ENCODE measurements at regions not wholly inside any gene's neighbourhood (a gene's known extent, or its start where the extent isn't known, plus 50 kb on each side); places are given as distances from the start of the nearest gene placed in this dataset.

- H3K36me3 ChIP-seq (replicated peaks in 1 of 2; ENCODE audit: control insufficient read depth in 2 of 2, insufficient read depth in 2 of 2, low read length in 2 of 2) = no peaks in the 10 kb centered on the region
- no peaks in the 10 kb centered on the region for H3K9me3 ChIP-seq (replicated peaks in 1 of 2; ENCODE audit: control insufficient read depth in 2 of 2, insufficient read depth in 1 of 2, low read depth in 1 of 2, low read length in 2 of 2)
- peak overlapping the region; percentile 93 for H3K18ac ChIP-seq (ENCODE audit: low read length)
- no peak overlapping the region for H3K4me2 ChIP-seq (ENCODE audit: insufficient read depth, low read length, poor library complexity, severe bottlenecking)
- H2BK5ac ChIP-seq (ENCODE audit: low read length) = peak overlapping the region; percentile 40
- H2AK5ac ChIP-seq (ENCODE audit: low read depth, low read length) = peak overlapping the region; percentile 72
- no peak overlapping the region for H3K4ac ChIP-seq (ENCODE audit: low read length)
- no peak overlapping the region for H4K8ac ChIP-seq (ENCODE audit: low read depth, low read length)
- no CpG with 5 or more reads among the region's 12 CpGs for WGBS, 2 donors (ENCODE audit: extremely low coverage in 2 of 2, insufficient read length in 2 of 2, insufficient replicate concordance in 1 of 2)
- no peak for DNase-seq (ENCODE audit: low spot score)
- H3K9ac ChIP-seq (ENCODE audit: low read depth, low read length, poor library complexity) = no peak overlapping the region
- H3K27me3 ChIP-seq (ENCODE audit: control insufficient read depth in 3 of 3, insufficient read depth in 3 of 3, low read depth in 1 of 3, low read length in 3 of 3) = peaks cover 0 to 7% (median 0%) of the 10 kb centered on the region in 3 experiments
- H2AFZ ChIP-seq (ENCODE audit: low read length) = no peak overlapping the region
- no peak overlapping the region for H4K91ac ChIP-seq (ENCODE audit: low read depth, low read length, poor library complexity)
- H2BK120ac ChIP-seq (ENCODE audit: low read depth, low read length) = no peak overlapping the region
- no peak overlapping the region for H3K27ac ChIP-seq (replicated peaks; ENCODE audit: low read length)
- H3K4me3 ChIP-seq (ENCODE audit: low read length in 2 of 2) = no peak overlapping the region
- H3K79me1 ChIP-seq (ENCODE audit: low read depth, low read length) = no peaks in the 10 kb centered on the region
- H2BK15ac ChIP-seq (ENCODE audit: low read length) = peak overlapping the region; percentile 97
- H2BK12ac ChIP-seq (ENCODE audit: low read length) = peak overlapping the region; percentile 76
- peaks cover 0 to 15% of the 10 kb centered on the region in 2 donors for H3K4me1 ChIP-seq (ENCODE audit: control insufficient read depth in 2 of 2, insufficient read depth in 1 of 2, low read depth in 1 of 2, low read length in 2 of 2)
- H3K14ac ChIP-seq (ENCODE audit: low read length) = no peak overlapping the region
- H3K23ac ChIP-seq (ENCODE audit: low read depth, low read length, poor library complexity) = no peak overlapping the region
Observed at GRCh38 chr6:170062915-170063241, 228.0 kb downstream of the DLL1 start.

GRCh38 chr6:170062209-170062914 is 228.5 kb downstream of the DLL1 start:
- H3K36me3 ChIP-seq (replicated peaks in 1 of 2; ENCODE audit: control insufficient read depth in 2 of 2, insufficient read depth in 2 of 2, low read length in 2 of 2) = no peaks in the 10 kb centered on the region
- H3K27ac ChIP-seq (replicated peaks; ENCODE audit: low read length) = no peak overlapping the region
- peak overlapping the region; percentile 72 for H2AK5ac ChIP-seq (ENCODE audit: low read depth, low read length)
- no peak overlapping the region for H4K8ac ChIP-seq (ENCODE audit: low read depth, low read length)
- no peaks in the 10 kb centered on the region for H3K79me1 ChIP-seq (ENCODE audit: low read depth, low read length)
- H3K14ac ChIP-seq (ENCODE audit: low read length) = no peak overlapping the region
- H3K4ac ChIP-seq (ENCODE audit: low read length) = peak overlapping the region; percentile 27
- peak overlapping the region; percentile 93 for H3K18ac ChIP-seq (ENCODE audit: low read length)
- H2BK12ac ChIP-seq (ENCODE audit: low read length) = peak overlapping the region; percentile 76
- peaks cover 0 to 14% of the 10 kb centered on the region in 2 donors for H3K4me1 ChIP-seq (ENCODE audit: control insufficient read depth in 2 of 2, insufficient read depth in 1 of 2, low read depth in 1 of 2, low read length in 2 of 2)
- no peak overlapping the region for H3K9ac ChIP-seq (ENCODE audit: low read depth, low read length, poor library complexity)
- H3K27me3 ChIP-seq (ENCODE audit: control insufficient read depth in 3 of 3, insufficient read depth in 3 of 3, low read depth in 1 of 3, low read length in 3 of 3) = peaks cover 0 to 7% (median 0%) of the 10 kb centered on the region in 3 experiments
- H3K9me3 ChIP-seq (replicated peaks in 1 of 2; ENCODE audit: control insufficient read depth in 2 of 2, insufficient read depth in 1 of 2, low read depth in 1 of 2, low read length in 2 of 2) = no peaks in the 10 kb centered on the region
- DNase-seq (ENCODE audit: low spot score) = no peak
- no peak overlapping the region for H4K91ac ChIP-seq (ENCODE audit: low read depth, low read length, poor library complexity)
- WGBS, 2 donors (ENCODE audit: extremely low coverage in 2 of 2, insufficient read length in 2 of 2, insufficient replicate concordance in 1 of 2) = no CpG with 5 or more reads among the region's 15 CpGs
- H3K23ac ChIP-seq (ENCODE audit: low read depth, low read length, poor library complexity) = peak overlapping the region; percentile 46
- no peak overlapping the region for H2AFZ ChIP-seq (ENCODE audit: low read length)
- H2BK15ac ChIP-seq (ENCODE audit: low read length) = peak overlapping the region; percentile 97
- no peak overlapping the region for H3K4me2 ChIP-seq (ENCODE audit: insufficient read depth, low read length, poor library complexity, severe bottlenecking)
- no peak overlapping the region for H3K4me3 ChIP-seq (ENCODE audit: low read length in 2 of 2)
- H2BK5ac ChIP-seq (ENCODE audit: low read length) = peak overlapping the region; percentile 40
- peak overlapping the region; percentile 56 for H2BK120ac ChIP-seq (ENCODE audit: low read depth, low read length)

GRCh38 chr6:170058878-170059485 is 231.9 kb downstream of the DLL1 start:
- peak overlapping the region; percentile 65 for H3K23ac ChIP-seq (ENCODE audit: low read depth, low read length, poor library complexity)
- no peaks in the 10 kb centered on the region for H3K9me3 ChIP-seq (replicated peaks in 1 of 2; ENCODE audit: control insufficient read depth in 2 of 2, insufficient read depth in 1 of 2, low read depth in 1 of 2, low read length in 2 of 2)
- H3K18ac ChIP-seq (ENCODE audit: low read length) = peak overlapping the region; percentile 76
- H2BK120ac ChIP-seq (ENCODE audit: low read depth, low read length) = no peak overlapping the region
- DNase-seq (ENCODE audit: low spot score) = no peak
- H3K4me3 ChIP-seq (ENCODE audit: low read length in 2 of 2) = no peak overlapping the region
- no peak overlapping the region for H2BK5ac ChIP-seq (ENCODE audit: low read length)
- H2AK5ac ChIP-seq (ENCODE audit: low read depth, low read length) = peak overlapping the region; percentile 91
- no peaks in the 10 kb centered on the region for H3K79me1 ChIP-seq (ENCODE audit: low read depth, low read length)
- H3K4ac ChIP-seq (ENCODE audit: low read length) = no peak overlapping the region
- peak overlapping the region; percentile 57 for H2BK15ac ChIP-seq (ENCODE audit: low read length)
- H4K91ac ChIP-seq (ENCODE audit: low read depth, low read length, poor library complexity) = peak overlapping the region; percentile 38
- no peak overlapping the region for H3K27ac ChIP-seq (replicated peaks; ENCODE audit: low read length)
- no CpG with 5 or more reads among the region's 22 CpGs for WGBS, 2 donors (ENCODE audit: extremely low coverage in 2 of 2, insufficient read length in 2 of 2, insufficient replicate concordance in 1 of 2)
- no peaks in the 10 kb centered on the region for H3K36me3 ChIP-seq (replicated peaks in 1 of 2; ENCODE audit: control insufficient read depth in 2 of 2, insufficient read depth in 2 of 2, low read length in 2 of 2)
- no peak overlapping the region for H2AFZ ChIP-seq (ENCODE audit: low read length)
- no peak overlapping the region for H3K14ac ChIP-seq (ENCODE audit: low read length)
- H3K27me3 ChIP-seq (ENCODE audit: control insufficient read depth in 3 of 3, insufficient read depth in 3 of 3, low read depth in 1 of 3, low read length in 3 of 3) = peaks cover 0 to 7% (median 0%) of the 10 kb centered on the region in 3 experiments
- H2BK12ac ChIP-seq (ENCODE audit: low read length) = peak overlapping the region; percentile 48
- no peak overlapping the region for H4K8ac ChIP-seq (ENCODE audit: low read depth, low read length)
- no peak overlapping the region for H3K4me2 ChIP-seq (ENCODE audit: insufficient read depth, low read length, poor library complexity, severe bottlenecking)
- H3K9ac ChIP-seq (ENCODE audit: low read depth, low read length, poor library complexity) = no peak overlapping the region
- H3K4me1 ChIP-seq (ENCODE audit: control insufficient read depth in 2 of 2, insufficient read depth in 1 of 2, low read depth in 1 of 2, low read length in 2 of 2) = peaks cover 0 to 9% of the 10 kb centered on the region in 2 donors
